ENCODE measurements at regions not wholly inside any gene's neighbourhood (a gene's known extent, or its start where the extent isn't known, plus 50 kb on each side); places are given as distances from the start of the nearest gene placed in this dataset.

DNA sequence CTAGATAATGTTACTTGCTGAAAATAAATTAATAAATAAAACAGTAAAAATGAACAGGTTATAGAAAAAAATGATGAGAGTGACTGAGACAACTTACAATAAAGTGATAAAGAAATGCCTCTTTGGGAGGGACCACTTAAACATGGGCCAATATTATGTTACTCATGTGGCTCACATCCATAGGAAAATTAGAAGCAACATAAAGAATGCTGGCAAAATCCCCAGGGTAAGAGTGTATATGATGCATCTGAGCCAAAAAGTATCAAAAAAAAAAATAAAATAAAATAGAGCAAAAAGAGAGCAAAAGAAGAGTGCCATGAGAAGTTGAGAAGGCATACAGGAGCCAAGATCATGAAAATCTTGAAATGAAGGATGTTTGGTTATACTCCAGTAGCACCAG lies 818.0 kb downstream of the LTN1 start:
- no peaks in the 10 kb centered on the region for H3K4me1 Mint-ChIP-seq

DNA sequence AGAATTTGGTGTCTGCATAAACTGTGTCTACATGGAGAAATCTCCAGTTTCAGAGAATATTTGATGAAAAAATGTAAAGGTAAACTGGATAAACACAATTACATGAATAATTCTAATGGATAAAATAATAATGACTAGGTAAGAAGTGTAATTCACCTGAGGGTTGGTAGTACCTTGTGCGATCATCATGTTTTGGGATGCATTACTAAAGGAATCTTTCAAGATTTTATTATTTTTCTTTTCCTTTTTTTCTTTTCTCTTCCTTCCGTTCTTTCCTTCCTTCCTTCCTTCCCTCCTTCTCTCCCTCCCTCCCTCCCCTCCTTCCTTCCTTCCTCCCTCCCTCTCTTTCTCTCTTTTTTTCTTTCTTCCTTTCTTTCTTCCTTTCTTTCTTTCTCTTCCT lies 818.7 kb downstream of the LTN1 start:
- Mint-ChIP-seq H3K9me3 (peaks cover 21% of the 10 kb centered on the region), H3K36me3 (peaks cover 11% of the 10 kb centered on the region), H3K27ac (no peak overlapping the region), H3K27me3 (ENCODE audit: low read depth) (no peaks in the 10 kb centered on the region), H3K4me1 (no peaks in the 10 kb centered on the region), H3K4me3 (no peak overlapping the region)
- TF ChIP-seq, protein P1, sequence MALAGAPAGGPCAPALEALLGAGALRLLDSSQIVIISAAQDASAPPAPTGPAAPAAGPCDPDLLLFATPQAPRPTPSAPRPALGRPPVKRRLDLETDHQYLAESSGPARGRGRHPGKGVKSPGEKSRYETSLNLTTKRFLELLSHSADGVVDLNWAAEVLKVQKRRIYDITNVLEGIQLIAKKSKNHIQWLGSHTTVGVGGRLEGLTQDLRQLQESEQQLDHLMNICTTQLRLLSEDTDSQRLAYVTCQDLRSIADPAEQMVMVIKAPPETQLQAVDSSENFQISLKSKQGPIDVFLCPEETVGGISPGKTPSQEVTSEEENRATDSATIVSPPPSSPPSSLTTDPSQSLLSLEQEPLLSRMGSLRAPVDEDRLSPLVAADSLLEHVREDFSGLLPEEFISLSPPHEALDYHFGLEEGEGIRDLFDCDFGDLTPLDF (CRISPR knock-in tag; IDR thresholded peaks at IDR 0.05): no peak
- TF ChIP-seq ZNF416 (CRISPR knock-in tag; IDR thresholded peaks at IDR 0.05) (no peak), RORB (CRISPR knock-in tag; IDR thresholded peaks at IDR 0.05) (no peak), ZNF138 (CRISPR knock-in tag; conservative IDR thresholded peaks at IDR 0.05) (no peak), ZNF232 (CRISPR knock-in tag; IDR thresholded peaks at IDR 0.05) (no peak), GABPB1 (CRISPR knock-in tag; IDR thresholded peaks at IDR 0.05) (no peak), SMAD4 (CRISPR knock-in tag; IDR thresholded peaks at IDR 0.05) (no peak), FOXJ3 (CRISPR knock-in tag; IDR thresholded peaks at IDR 0.05; ENCODE audit: borderline replicate concordance) (no peak), GTF2I (CRISPR knock-in tag; conservative IDR thresholded peaks at IDR 0.05) (no peak)
- TF ChIP-seq, protein P2, sequence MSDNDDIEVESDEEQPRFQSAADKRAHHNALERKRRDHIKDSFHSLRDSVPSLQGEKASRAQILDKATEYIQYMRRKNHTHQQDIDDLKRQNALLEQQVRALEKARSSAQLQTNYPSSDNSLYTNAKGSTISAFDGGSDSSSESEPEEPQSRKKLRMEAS (CRISPR knock-in tag; IDR thresholded peaks at IDR 0.05): no peak
- TF ChIP-seq, protein P3, sequence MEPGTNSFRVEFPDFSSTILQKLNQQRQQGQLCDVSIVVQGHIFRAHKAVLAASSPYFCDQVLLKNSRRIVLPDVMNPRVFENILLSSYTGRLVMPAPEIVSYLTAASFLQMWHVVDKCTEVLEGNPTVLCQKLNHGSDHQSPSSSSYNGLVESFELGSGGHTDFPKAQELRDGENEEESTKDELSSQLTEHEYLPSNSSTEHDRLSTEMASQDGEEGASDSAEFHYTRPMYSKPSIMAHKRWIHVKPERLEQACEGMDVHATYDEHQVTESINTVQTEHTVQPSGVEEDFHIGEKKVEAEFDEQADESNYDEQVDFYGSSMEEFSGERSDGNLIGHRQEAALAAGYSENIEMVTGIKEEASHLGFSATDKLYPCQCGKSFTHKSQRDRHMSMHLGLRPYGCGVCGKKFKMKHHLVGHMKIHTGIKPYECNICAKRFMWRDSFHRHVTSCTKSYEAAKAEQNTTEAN (CRISPR knock-in tag; IDR thresholded peaks at IDR 0.05): no peak
- ChIA-PET POLR2A (no interaction called here), CTCF (no interaction called here)
- DNase-seq (ENCODE audit: low spot score) (no peak), ATAC-seq (no peak)

More for the DNA sequence above, 818.0 kb downstream of the LTN1 start:
- H3K27me3 Mint-ChIP-seq (ENCODE audit: low read depth): no peaks in the 10 kb centered on the region
- ATAC-seq (no peak), DNase-seq (ENCODE audit: low spot score) (no peak)
- POLR2A ChIA-PET: no interaction called here
- H3K9me3 Mint-ChIP-seq: peaks cover 21% of the 10 kb centered on the region
- no peak overlapping the region for H3K4me3 Mint-ChIP-seq
- H3K36me3 Mint-ChIP-seq: peaks cover 11% of the 10 kb centered on the region
- no peak overlapping the region for H3K27ac Mint-ChIP-seq
- TF ChIP-seq, protein P4, sequence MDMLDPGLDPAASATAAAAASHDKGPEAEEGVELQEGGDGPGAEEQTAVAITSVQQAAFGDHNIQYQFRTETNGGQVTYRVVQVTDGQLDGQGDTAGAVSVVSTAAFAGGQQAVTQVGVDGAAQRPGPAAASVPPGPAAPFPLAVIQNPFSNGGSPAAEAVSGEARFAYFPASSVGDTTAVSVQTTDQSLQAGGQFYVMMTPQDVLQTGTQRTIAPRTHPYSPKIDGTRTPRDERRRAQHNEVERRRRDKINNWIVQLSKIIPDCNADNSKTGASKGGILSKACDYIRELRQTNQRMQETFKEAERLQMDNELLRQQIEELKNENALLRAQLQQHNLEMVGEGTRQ (CRISPR knock-in tag; IDR thresholded peaks at IDR 0.05): no peak
- TF ChIP-seq TCF7 (CRISPR knock-in tag; IDR thresholded peaks at IDR 0.05; ENCODE audit: low read depth) (no peak), SP1 (CRISPR knock-in tag; conservative IDR thresholded peaks at IDR 0.05) (no peak)
- CTCF ChIA-PET: no interaction called here

DNA sequence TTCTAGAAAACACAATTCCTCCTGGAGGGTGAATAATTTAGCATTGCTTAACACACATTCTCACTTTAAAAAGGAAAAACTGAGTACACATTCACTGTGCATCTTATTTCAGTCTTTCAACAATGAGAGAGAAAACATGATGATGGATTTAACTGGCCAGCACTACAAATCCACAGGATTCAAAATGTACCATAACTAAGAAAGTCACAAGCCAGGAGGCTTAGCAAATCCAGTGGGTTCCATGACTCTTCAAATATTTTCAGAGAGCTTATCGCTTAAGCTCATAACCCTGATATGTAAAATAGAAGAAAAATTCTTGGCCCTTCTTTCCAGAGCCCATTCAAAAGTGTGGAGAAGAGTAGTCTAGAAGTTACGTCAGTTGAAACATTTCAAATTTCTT lies 820.3 kb downstream of the LTN1 start:
- Mint-ChIP-seq H3K27me3 (ENCODE audit: low read depth) (no peaks in the 10 kb centered on the region), H3K36me3 (peaks cover 11% of the 10 kb centered on the region), H3K9me3 (peaks cover 21% of the 10 kb centered on the region), H3K27ac (no peak overlapping the region), H3K4me3 (no peak overlapping the region), H3K4me1 (peaks cover 2% of the 10 kb centered on the region)
- DNase-seq (ENCODE audit: low spot score) (no peak), ATAC-seq (no peak)
- TF ChIP-seq, protein P5, sequence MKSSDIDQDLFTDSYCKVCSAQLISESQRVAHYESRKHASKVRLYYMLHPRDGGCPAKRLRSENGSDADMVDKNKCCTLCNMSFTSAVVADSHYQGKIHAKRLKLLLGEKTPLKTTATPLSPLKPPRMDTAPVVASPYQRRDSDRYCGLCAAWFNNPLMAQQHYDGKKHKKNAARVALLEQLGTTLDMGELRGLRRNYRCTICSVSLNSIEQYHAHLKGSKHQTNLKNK (CRISPR knock-in tag; IDR thresholded peaks at IDR 0.05): no peak
- TF ChIP-seq, protein P6, sequence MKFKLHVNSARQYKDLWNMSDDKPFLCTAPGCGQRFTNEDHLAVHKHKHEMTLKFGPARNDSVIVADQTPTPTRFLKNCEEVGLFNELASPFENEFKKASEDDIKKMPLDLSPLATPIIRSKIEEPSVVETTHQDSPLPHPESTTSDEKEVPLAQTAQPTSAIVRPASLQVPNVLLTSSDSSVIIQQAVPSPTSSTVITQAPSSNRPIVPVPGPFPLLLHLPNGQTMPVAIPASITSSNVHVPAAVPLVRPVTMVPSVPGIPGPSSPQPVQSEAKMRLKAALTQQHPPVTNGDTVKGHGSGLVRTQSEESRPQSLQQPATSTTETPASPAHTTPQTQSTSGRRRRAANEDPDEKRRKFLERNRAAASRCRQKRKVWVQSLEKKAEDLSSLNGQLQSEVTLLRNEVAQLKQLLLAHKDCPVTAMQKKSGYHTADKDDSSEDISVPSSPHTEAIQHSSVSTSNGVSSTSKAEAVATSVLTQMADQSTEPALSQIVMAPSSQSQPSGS (CRISPR knock-in tag; IDR thresholded peaks at IDR 0.05; ENCODE audit: borderline replicate concordance, low read depth): no peak
- CTCF ChIA-PET: no interaction called here
- POLR2A ChIA-PET: no interaction called here
